Smooth muscle cell (in vitro differentiated cells): ENCODE measurements at regions not wholly inside any gene's neighbourhood (a gene's known extent, or its start where the extent isn't known, plus 50 kb on each side); places are given as distances from the start of the nearest gene placed in this dataset.

Source experiments
- DNase-seq: peaks from one replicate; lab custom pipeline; 2025; ENCODE audit not compliant: unreplicated experiment; lab: John Stamatoyannopoulos, UW
- H2AFZ ChIP-seq: fragments of 200-600 bp; sonication (generic); 2 replicates; pipeline ENCODE4 v1.6.0; 2016; ENCODE audit warnings: antibody characterized with exemption, low read depth, mild to moderate bottlenecking
- H3F3A ChIP-seq: fragments of 200-600 bp; sonication (generic); 2 replicates; pipeline ENCODE4 v1.6.0; 2017; ENCODE audit warnings: antibody characterized with exemption, low read depth
- H3K27ac ChIP-seq: fragments of 200-600 bp; sonication (generic); 2 replicates; pipeline ENCODE4 v1.5.1; 2016; ENCODE audit warnings: low read depth, mild to moderate bottlenecking
- H3K27me3 ChIP-seq: fragments of 200-600 bp; sonication (generic); 2 replicates; pipeline ENCODE4 v1.6.1; 2016; ENCODE audit warnings: low read depth, mild to moderate bottlenecking
- H3K36me3 ChIP-seq: fragments of 200-600 bp; sonication (generic); 2 replicates; pipeline ENCODE4 v1.5.1; 2016; ENCODE audit warnings: low read depth
- H3K4me1 ChIP-seq: fragments of 200-600 bp; sonication (generic); 2 replicates; pipeline ENCODE4 v1.5.1; 2016; ENCODE audit warnings: low read depth
- H3K4me2 ChIP-seq: fragments of 200-600 bp; sonication (generic); 2 replicates; pipeline ENCODE4 v1.6.0; 2016; ENCODE audit warnings: mild to moderate bottlenecking
- H3K4me3 ChIP-seq: fragments of 200-600 bp; sonication (generic); 2 replicates; pipeline ENCODE4 v1.5.1; 2016; ENCODE audit warnings: mild to moderate bottlenecking
- H3K79me2 ChIP-seq: fragments of 200-600 bp; sonication (generic); 2 replicates; pipeline ENCODE4 v1.6.0; 2016; ENCODE audit warnings: low read depth, mild to moderate bottlenecking
- H3K9ac ChIP-seq: fragments of 200-600 bp; sonication (generic); 2 replicates; pipeline ENCODE4 v1.6.0; 2016; ENCODE audit warnings: low read depth
- H3K9me3 ChIP-seq: fragments of 200-600 bp; sonication (generic); replicated peaks from 2 replicates; pipeline ENCODE4 v1.5.1; 2016; ENCODE audit warnings: low read depth
- H4K20me1 ChIP-seq: fragments of 200-600 bp; sonication (generic); 2 replicates; pipeline ENCODE4 v1.6.0; 2016; ENCODE audit warnings: low read depth
- WGBS: methylation state at CpG from one replicate; pipeline ENCODE4 v1.1.7; 2016; ENCODE audit warnings: low lambda C conversion rate; 5-methylcytosine and 5-hydroxymethylcytosine counted together
- TF ChIP-seq, protein P1 (sequence below): fragments of 200-600 bp; sonication (generic); IDR thresholded peaks from 2 replicates; pipeline ENCODE4 v1.5.1; 2017; ENCODE audit warnings: borderline replicate concordance, mild to moderate bottlenecking, antibody characterized with exemption; ENCODE audit not compliant: insufficient read depth, poor library complexity, severe bottlenecking

- Histone ChIP-seq H4K20me1 (no peaks in the 10 kb centered on the region), H3K4me1 (no peaks in the 10 kb centered on the region), H3F3A (no peaks in the 10 kb centered on the region), H3K79me2 (no peaks in the 10 kb centered on the region), H3K36me3 (no peaks in the 10 kb centered on the region), H3K4me3 (no peak overlapping the region), H2AFZ (no peak overlapping the region), H3K9me3 (no peaks in the 10 kb centered on the region), H3K4me2 (no peak overlapping the region), H3K9ac (no peak overlapping the region), H3K27me3 (peaks cover 11% of the 10 kb centered on the region), H3K27ac (no peak overlapping the region)
- WGBS = 69% methylated on average over 12 of the region's 12 CpGs
- TF ChIP-seq, protein P1, sequence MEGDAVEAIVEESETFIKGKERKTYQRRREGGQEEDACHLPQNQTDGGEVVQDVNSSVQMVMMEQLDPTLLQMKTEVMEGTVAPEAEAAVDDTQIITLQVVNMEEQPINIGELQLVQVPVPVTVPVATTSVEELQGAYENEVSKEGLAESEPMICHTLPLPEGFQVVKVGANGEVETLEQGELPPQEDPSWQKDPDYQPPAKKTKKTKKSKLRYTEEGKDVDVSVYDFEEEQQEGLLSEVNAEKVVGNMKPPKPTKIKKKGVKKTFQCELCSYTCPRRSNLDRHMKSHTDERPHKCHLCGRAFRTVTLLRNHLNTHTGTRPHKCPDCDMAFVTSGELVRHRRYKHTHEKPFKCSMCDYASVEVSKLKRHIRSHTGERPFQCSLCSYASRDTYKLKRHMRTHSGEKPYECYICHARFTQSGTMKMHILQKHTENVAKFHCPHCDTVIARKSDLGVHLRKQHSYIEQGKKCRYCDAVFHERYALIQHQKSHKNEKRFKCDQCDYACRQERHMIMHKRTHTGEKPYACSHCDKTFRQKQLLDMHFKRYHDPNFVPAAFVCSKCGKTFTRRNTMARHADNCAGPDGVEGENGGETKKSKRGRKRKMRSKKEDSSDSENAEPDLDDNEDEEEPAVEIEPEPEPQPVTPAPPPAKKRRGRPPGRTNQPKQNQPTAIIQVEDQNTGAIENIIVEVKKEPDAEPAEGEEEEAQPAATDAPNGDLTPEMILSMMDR = no peak
- no peak for DNase-seq
These were observed 824.9 kb downstream of the GALR1 start for GRCh38 chr18:78074400-78075020.

DNA sequence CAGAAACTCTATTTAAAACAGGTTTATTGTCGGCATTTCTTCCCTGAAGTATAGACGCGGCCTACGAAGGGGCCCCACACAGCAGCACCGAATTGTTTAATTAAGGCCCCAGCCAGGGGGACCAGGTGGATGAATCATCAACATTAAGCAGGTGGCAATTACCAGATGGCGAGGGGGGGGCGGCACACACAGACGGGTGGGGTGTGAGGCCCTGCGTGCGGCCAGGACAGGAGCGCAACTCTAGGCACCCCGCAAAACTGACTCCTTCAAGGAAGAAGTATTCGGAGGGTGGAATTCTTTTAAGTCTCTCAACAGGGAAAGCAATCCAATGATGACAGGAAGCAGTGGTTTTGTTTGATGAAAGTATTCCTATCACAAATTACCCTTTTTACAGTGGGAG is 830.4 kb downstream of the GALR1 start:
- WGBS = 86% methylated on average over 13 of the region's 13 CpGs
- H3K4me2 ChIP-seq = no peak overlapping the region
- no peak overlapping the region for H3K4me3 ChIP-seq
- no peak for DNase-seq
- no peak overlapping the region for H2AFZ ChIP-seq
- H3K4me1 ChIP-seq = no peaks in the 10 kb centered on the region
- H3K79me2 ChIP-seq = no peaks in the 10 kb centered on the region
- no peaks in the 10 kb centered on the region for H4K20me1 ChIP-seq
- no peaks in the 10 kb centered on the region for H3K36me3 ChIP-seq
- H3K9ac ChIP-seq = no peak overlapping the region
- H3K27ac ChIP-seq = no peak overlapping the region
- H3F3A ChIP-seq = no peaks in the 10 kb centered on the region
- TF ChIP-seq, protein P1 = no peak
- peaks cover 8% of the 10 kb centered on the region for H3K27me3 ChIP-seq
- H3K9me3 ChIP-seq = no peaks in the 10 kb centered on the region

DNA sequence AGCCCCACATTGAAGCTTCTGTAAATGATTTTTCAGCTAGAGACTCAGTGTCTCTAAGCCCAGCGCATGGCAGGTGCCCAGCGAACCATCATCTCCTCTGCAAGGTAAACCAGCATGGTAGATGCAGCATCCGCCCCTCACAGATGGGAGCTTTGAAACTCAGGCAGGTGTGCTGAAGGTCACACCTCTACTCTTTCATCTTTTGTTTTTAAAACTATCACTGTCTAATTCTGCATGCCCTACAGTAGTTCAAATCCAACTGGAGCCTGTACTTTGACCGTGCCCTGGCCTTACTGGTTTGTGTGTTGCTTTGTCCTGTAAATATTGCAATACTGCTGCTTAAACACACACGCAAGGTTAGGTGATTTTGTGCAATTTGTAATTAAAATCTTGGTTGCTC is 831.1 kb downstream of the GALR1 start:
- H3K4me3 ChIP-seq = no peak overlapping the region
- no peaks in the 10 kb centered on the region for H3K4me1 ChIP-seq
- no peaks in the 10 kb centered on the region for H3K9me3 ChIP-seq
- no peak for DNase-seq
- no peaks in the 10 kb centered on the region for H3K79me2 ChIP-seq
- no peak overlapping the region for H2AFZ ChIP-seq
- no peaks in the 10 kb centered on the region for H4K20me1 ChIP-seq
- WGBS = 93% methylated on average over 5 of the region's 5 CpGs
- H3K27ac ChIP-seq = no peak overlapping the region
- TF ChIP-seq, protein P1 = no peak
- H3F3A ChIP-seq = no peaks in the 10 kb centered on the region
- H3K9ac ChIP-seq = no peak overlapping the region
- no peak overlapping the region for H3K4me2 ChIP-seq
- peaks cover 1% of the 10 kb centered on the region for H3K27me3 ChIP-seq
- H3K36me3 ChIP-seq = no peaks in the 10 kb centered on the region

- H3K9me3 ChIP-seq = no peaks in the 10 kb centered on the region
- no peak overlapping the region for H3K4me2 ChIP-seq
- H3K4me1 ChIP-seq = no peaks in the 10 kb centered on the region
- no peaks in the 10 kb centered on the region for H3K27me3 ChIP-seq
- H3F3A ChIP-seq = no peaks in the 10 kb centered on the region
- TF ChIP-seq, protein P1 = no peak
- H3K27ac ChIP-seq = no peak overlapping the region
- H3K36me3 ChIP-seq = no peaks in the 10 kb centered on the region
- no peak overlapping the region for H3K9ac ChIP-seq
- no peaks in the 10 kb centered on the region for H4K20me1 ChIP-seq
- WGBS = 85% methylated on average over 7 of the region's 7 CpGs
- DNase-seq = no peak
- H2AFZ ChIP-seq = no peak overlapping the region
- H3K79me2 ChIP-seq = no peaks in the 10 kb centered on the region
- H3K4me3 ChIP-seq = no peak overlapping the region
These were observed 833.2 kb downstream of the GALR1 start for GRCh38 chr18:78082816-78083215.
